Suppressor macrophage treated with lipopolysaccharide for 1 hour (primary cell): ENCODE measurements at regions not wholly inside any gene's neighbourhood (a gene's known extent, or its start where the extent isn't known, plus 50 kb on each side); places are given as distances from the start of the nearest gene placed in this dataset.
"Not testable (repeated sequence)": the region's sequence is repeated elsewhere in the genome, so short reads cannot be mapped to it uniquely, and the experiment has no call there.

Experiments used
- DNase-seq, 3 donors: peaks; one replicate each; pipeline ENCODE4 v3.0.0-alpha.2; 2020 to 2022

DNA sequence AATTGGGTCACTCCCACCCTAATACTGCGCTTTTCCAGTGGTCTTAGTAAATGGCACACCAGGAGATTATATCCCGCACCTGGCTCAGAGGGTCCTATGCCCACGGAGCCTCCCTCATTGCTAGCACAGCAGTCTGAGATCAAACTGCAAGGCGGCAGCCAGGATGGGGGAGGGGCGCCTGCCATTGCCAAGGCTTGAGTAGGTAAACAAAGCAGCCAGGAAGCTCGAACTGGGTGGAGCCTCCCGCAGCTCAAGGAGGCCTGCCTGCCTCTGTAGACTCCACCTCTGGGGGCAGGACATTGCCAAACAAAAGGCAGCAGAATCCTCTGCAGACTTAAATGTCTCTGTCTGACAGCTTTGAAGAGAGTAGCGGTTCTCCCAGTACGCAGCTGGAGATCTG, 52.4 kb upstream of the PMPCB start:
- not testable (repeated sequence) for DNase-seq

DNA sequence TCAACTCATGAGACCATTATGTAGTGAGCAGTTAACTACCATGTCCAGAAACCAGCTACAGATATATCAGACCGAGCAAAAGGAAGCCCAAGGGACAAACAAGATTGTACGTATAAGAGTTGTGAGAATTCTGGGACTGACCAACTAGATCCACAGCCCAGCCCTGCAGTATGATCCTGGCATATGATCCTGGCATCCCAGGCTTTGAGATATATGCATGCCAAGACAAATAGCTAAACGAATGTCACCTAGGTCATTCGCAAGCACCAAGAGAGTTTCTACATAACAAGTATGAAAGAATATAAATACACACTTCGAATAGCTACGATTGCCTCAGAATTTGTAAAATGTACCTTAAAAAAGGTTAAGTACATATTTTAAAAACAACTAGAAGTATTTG, 56.4 kb upstream of the PMPCB start:
- DNase-seq: no peak

DNA sequence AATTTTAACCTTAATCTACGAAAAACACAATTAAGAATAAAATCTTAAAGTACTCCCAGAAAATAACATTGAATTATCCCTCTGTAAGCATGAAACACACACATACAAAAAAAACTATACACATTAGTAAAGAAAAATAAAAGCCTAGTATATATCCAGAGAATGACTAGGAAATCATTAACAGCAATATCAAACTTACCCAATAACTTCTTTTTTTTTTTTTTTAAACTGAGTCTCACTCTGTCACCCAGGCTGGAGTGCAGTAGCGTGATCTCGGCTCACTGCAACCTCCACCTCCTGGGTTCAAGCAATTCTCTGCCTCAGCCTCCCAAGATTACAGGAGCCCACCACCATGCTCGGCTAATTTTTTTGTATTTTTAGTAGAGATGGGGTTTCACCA, 61.4 kb upstream of the PMPCB start:
- not testable (repeated sequence) for DNase-seq

DNA sequence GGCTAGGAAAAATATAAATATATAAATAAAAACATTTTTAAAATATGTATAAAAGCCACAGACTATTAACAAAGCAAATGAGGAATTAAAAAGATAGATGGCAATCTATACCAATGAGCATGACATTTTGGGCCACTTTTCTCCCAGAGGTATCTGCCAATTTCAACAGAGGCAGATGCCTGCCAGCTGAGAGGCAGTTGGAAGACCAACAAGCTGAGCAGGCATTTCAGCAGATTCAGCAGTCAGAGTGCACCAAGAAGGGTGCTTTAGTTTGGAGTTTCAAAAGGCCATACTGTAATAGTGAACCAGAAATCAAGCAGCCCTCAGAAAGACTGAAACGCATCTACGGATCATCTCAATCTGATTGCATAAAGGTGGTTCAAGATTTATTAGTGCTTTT, 62.4 kb upstream of the PMPCB start:
- not testable (repeated sequence) for DNase-seq

- not testable (repeated sequence) for DNase-seq
Measured at GRCh38 chr7:103227787-103228186, 69.4 kb upstream of the PMPCB start.

GRCh38 chr7:103225798-103226197, 71.4 kb upstream of the PMPCB start:
- DNase-seq: not testable (repeated sequence)

GRCh38 chr7:103223065-103223464, 74.2 kb upstream of the NAPEPLD start:
- peak; percentile 28 to 63 (median 55) for DNase-seq

GRCh38 chr7:103211049-103211448, 62.1 kb upstream of the NAPEPLD start:
- not testable (repeated sequence) for DNase-seq

GRCh38 chr7:103199191-103199590, 50.3 kb upstream of the NAPEPLD start:
- not testable (repeated sequence) for DNase-seq
